B cell (primary cell): ENCODE measurements at regions not wholly inside any gene's neighbourhood (a gene's known extent, or its start where the extent isn't known, plus 50 kb on each side); places are given as distances from the start of the nearest gene placed in this dataset.

Experiments
- EZH2 ChIP-seq: IDR thresholded peaks from 2 replicates; pipeline ENCODE4 v1.6.1; 2012; ENCODE audit warnings: borderline replicate concordance, low read depth, mild to moderate bottlenecking, moderate library complexity, low read length; ENCODE audit not compliant: insufficient read depth, poor library complexity, severe bottlenecking
- TF ChIP-seq, protein P1 (sequence below): fragments of 200-600 bp; IDR thresholded peaks from one replicate; pipeline ENCODE4 v1.8.0; 2022; ENCODE audit warnings: antibody characterized with exemption, mild to moderate bottlenecking

DNA sequence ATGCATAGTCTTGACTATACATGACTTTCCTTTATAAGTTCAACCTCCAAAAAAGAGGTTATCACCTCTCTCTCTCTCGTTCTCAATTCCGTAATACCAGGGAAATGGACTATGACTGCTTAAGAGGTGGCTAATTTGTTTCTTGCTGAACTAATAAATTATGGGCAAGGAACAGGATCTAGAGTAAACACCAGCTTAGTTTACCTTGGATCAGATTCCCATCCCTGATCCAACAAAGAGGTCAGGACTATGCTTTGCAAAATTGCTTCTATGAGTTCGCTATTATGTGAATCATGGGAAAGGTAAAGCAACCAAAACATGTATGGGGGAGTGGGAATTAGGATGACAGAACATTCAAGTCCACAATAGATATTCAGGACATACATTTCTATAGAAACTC is 630.7 kb downstream of the HACE1 start:
- TF ChIP-seq, protein P1, sequence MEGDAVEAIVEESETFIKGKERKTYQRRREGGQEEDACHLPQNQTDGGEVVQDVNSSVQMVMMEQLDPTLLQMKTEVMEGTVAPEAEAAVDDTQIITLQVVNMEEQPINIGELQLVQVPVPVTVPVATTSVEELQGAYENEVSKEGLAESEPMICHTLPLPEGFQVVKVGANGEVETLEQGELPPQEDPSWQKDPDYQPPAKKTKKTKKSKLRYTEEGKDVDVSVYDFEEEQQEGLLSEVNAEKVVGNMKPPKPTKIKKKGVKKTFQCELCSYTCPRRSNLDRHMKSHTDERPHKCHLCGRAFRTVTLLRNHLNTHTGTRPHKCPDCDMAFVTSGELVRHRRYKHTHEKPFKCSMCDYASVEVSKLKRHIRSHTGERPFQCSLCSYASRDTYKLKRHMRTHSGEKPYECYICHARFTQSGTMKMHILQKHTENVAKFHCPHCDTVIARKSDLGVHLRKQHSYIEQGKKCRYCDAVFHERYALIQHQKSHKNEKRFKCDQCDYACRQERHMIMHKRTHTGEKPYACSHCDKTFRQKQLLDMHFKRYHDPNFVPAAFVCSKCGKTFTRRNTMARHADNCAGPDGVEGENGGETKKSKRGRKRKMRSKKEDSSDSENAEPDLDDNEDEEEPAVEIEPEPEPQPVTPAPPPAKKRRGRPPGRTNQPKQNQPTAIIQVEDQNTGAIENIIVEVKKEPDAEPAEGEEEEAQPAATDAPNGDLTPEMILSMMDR = no peak
- TF ChIP-seq EZH2 = no peak
